Endodermal cell (in vitro differentiated cells): ENCODE measurements at regions not wholly inside any gene's neighbourhood (a gene's known extent, or its start where the extent isn't known, plus 50 kb on each side); places are given as distances from the start of the nearest gene placed in this dataset.

Experiments
- DNase-seq: peaks from one replicate; pipeline ENCODE4 v3.0.0-alpha.2; 2017
- H3K27ac ChIP-seq: 2 replicates; pipeline ENCODE4 v1.5.1; 2013; ENCODE audit warnings: mild to moderate bottlenecking, low read depth, low read length, moderate library complexity
- H3K27me3 ChIP-seq: 2 replicates; pipeline ENCODE4 v1.6.1; 2013; ENCODE audit warnings: mild to moderate bottlenecking, low read length, moderate library complexity; ENCODE audit not compliant: insufficient read depth, control insufficient read depth, poor library complexity, severe bottlenecking
- H3K36me3 ChIP-seq: 2 replicates; pipeline ENCODE4 v1.7.0; 2013; ENCODE audit warnings: mild to moderate bottlenecking, low read length, moderate library complexity; ENCODE audit not compliant: control insufficient read depth, insufficient read depth
- H3K4me1 ChIP-seq: one replicate; pipeline ENCODE4 v1.7.0; 2013; ENCODE audit warnings: low read length; ENCODE audit not compliant: control insufficient read depth, insufficient read depth
- H3K4me3 ChIP-seq: 2 replicates; pipeline ENCODE4 v1.5.1; 2013; ENCODE audit warnings: mild to moderate bottlenecking, low read length, moderate library complexity
- H3K9ac ChIP-seq: 2 replicates; pipeline ENCODE4 v1.6.1; 2013; ENCODE audit warnings: mild to moderate bottlenecking, low read length, moderate library complexity; ENCODE audit not compliant: poor library complexity, severe bottlenecking; ENCODE audit errors: extremely low read depth
- H3K9me3 ChIP-seq: 2 replicates; pipeline ENCODE4 v1.6.1; 2013; ENCODE audit warnings: mild to moderate bottlenecking, low read length, moderate library complexity; ENCODE audit not compliant: control insufficient read depth
- H3K27ac Mint-ChIP-seq: 2 replicates; pipeline ENCODE4 v1.8.0; 2020; ENCODE audit warnings: mixed read lengths
- H3K27me3 Mint-ChIP-seq: 2 replicates; pipeline ENCODE4 v1.8.0; 2021; ENCODE audit warnings: mild to moderate bottlenecking, mixed read lengths; ENCODE audit not compliant: insufficient read depth
- H3K36me3 Mint-ChIP-seq: 2 replicates; pipeline ENCODE4 v1.8.0; 2020; ENCODE audit warnings: low read depth, mixed read lengths
- H3K4me1 Mint-ChIP-seq: 2 replicates; pipeline ENCODE4 v1.8.0; 2020; ENCODE audit warnings: mixed read lengths
- H3K4me3 Mint-ChIP-seq: 2 replicates; pipeline ENCODE4 v1.8.0; 2020; ENCODE audit warnings: mild to moderate bottlenecking, moderate library complexity, mixed read lengths
- H3K9me3 Mint-ChIP-seq: 2 replicates; pipeline ENCODE4 v1.8.0; 2020; ENCODE audit warnings: mild to moderate bottlenecking, mixed read lengths
- CTCF ChIP-seq: fragments of 200-600 bp; sonication (generic); conservative IDR thresholded peaks from 2 replicates; pipeline ENCODE4 v1.5.0; 2021; ENCODE audit warnings: antibody characterized with exemption, mild to moderate bottlenecking
- WGBS, 2 experiments: methylation state at CpG; one replicate each; pipeline versions ENCODE4 v1.1.5 to v1.1.7; 2013; ENCODE audit warnings: missing lambda C conversion rate in 2 of 2, mixed read lengths in 1 of 2; ENCODE audit not compliant: insufficient coverage in 1 of 2, insufficient read length in 1 of 2; 5-methylcytosine and 5-hydroxymethylcytosine counted together

GRCh38 chr20:12593342-12593873 is 415.4 kb upstream of the SPTLC3 start:
- Mint-ChIP-seq H3K4me1 (peaks cover 11% of the 10 kb centered on the region), H3K36me3 (no peaks in the 10 kb centered on the region), H3K9me3 (peaks cover 2% of the 10 kb centered on the region), H3K27ac (no peak overlapping the region), H3K27me3 (no peaks in the 10 kb centered on the region), H3K4me3 (no peak overlapping the region)
- WGBS, 2 experiments = 89 to 100% methylated on average over 2 to 5 of the region's 5 CpGs
- Histone ChIP-seq H3K9me3 (no peaks in the 10 kb centered on the region), H3K9ac (no peak overlapping the region), H3K36me3 (no peaks in the 10 kb centered on the region), H3K4me3 (no peak overlapping the region), H3K4me1 (no peaks in the 10 kb centered on the region), H3K27ac (no peak overlapping the region), H3K27me3 (no peaks in the 10 kb centered on the region)
- TF ChIP-seq CTCF = no peak
- no peak for DNase-seq

- H3K4me3 ChIP-seq = no peak overlapping the region
- H3K27me3 ChIP-seq = no peaks in the 10 kb centered on the region
- no peaks in the 10 kb centered on the region for H3K4me1 ChIP-seq
- H3K9me3 ChIP-seq = no peaks in the 10 kb centered on the region
- no peak for DNase-seq
- H3K4me3 Mint-ChIP-seq = no peak overlapping the region
- no peaks in the 10 kb centered on the region for H3K27me3 Mint-ChIP-seq
- no peaks in the 10 kb centered on the region for H3K36me3 ChIP-seq
- H3K9ac ChIP-seq = no peak overlapping the region
- no peak for TF ChIP-seq CTCF
- H3K36me3 Mint-ChIP-seq = no peaks in the 10 kb centered on the region
- no peaks in the 10 kb centered on the region for H3K9me3 Mint-ChIP-seq
- H3K27ac ChIP-seq = no peak overlapping the region
- H3K4me1 Mint-ChIP-seq = peaks cover 11% of the 10 kb centered on the region
- no peak overlapping the region for H3K27ac Mint-ChIP-seq
- WGBS, 2 experiments = 95% methylated on average over 2 of the region's 2 CpGs; no CpG with 5 or more reads in 1 of the 2 experiments
These were observed 414.2 kb upstream of the SPTLC3 start for GRCh38 chr20:12594410-12595088.

- no peaks in the 10 kb centered on the region for H3K27me3 ChIP-seq
- TF ChIP-seq CTCF = no peak
- Mint-ChIP-seq H3K27ac (no peak overlapping the region), H3K27me3 (no peaks in the 10 kb centered on the region), H3K4me1 (peaks cover 11% of the 10 kb centered on the region), H3K4me3 (no peak overlapping the region), H3K9me3 (no peaks in the 10 kb centered on the region), H3K36me3 (no peaks in the 10 kb centered on the region)
- WGBS, 2 experiments = 80 to 88% methylated on average over 1 to 2 of the region's 2 CpGs
- no peak for DNase-seq
- H3K4me1 ChIP-seq = no peaks in the 10 kb centered on the region
- no peak overlapping the region for H3K27ac ChIP-seq
- H3K36me3 ChIP-seq = no peaks in the 10 kb centered on the region
- H3K4me3 ChIP-seq = no peak overlapping the region
- no peaks in the 10 kb centered on the region for H3K9me3 ChIP-seq
- H3K9ac ChIP-seq = no peak overlapping the region
These were observed 412.9 kb upstream of the SPTLC3 start for GRCh38 chr20:12595841-12596240.
